ENCODE measurements at regions not wholly inside any gene's neighbourhood (a gene's known extent, or its start where the extent isn't known, plus 50 kb on each side); places are given as distances from the start of the nearest gene placed in this dataset.

DNA sequence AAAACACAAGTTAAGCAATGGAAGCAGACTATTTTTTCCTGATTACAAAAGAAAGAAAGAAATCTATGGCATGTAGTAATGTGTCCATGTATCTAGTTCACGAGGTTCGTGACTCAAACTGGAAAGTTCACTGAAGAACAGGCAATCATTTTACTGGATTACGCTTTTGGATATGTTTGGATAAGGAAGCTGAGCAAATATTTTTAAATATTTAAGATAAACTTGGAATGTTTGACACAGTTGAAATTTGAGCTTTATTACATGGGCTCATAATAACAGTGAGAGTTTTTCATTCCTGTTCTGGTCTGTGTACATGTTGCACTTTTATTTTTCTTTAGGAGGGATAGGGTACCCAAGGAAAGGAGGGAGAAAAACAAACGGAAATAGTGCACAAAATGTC is 244.2 kb upstream of the GK2 start:
- TF ChIP-seq, protein P1, sequence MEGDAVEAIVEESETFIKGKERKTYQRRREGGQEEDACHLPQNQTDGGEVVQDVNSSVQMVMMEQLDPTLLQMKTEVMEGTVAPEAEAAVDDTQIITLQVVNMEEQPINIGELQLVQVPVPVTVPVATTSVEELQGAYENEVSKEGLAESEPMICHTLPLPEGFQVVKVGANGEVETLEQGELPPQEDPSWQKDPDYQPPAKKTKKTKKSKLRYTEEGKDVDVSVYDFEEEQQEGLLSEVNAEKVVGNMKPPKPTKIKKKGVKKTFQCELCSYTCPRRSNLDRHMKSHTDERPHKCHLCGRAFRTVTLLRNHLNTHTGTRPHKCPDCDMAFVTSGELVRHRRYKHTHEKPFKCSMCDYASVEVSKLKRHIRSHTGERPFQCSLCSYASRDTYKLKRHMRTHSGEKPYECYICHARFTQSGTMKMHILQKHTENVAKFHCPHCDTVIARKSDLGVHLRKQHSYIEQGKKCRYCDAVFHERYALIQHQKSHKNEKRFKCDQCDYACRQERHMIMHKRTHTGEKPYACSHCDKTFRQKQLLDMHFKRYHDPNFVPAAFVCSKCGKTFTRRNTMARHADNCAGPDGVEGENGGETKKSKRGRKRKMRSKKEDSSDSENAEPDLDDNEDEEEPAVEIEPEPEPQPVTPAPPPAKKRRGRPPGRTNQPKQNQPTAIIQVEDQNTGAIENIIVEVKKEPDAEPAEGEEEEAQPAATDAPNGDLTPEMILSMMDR (conservative IDR thresholded peaks at IDR 0.05; ENCODE audit: low read depth, low read length): no peak
- TF ChIP-seq POLR2A (IDR thresholded peaks at IDR 0.05; ENCODE audit: low read depth, low read length) (no peak), MXI1 (IDR thresholded peaks at IDR 0.05; ENCODE audit: borderline replicate concordance, low read depth, low read length) (no peak), USF2 (IDR thresholded peaks at IDR 0.05; ENCODE audit: low read depth, low read length) (no peak), RFX5 (IDR thresholded peaks at IDR 0.05; ENCODE audit: low read depth, low read length) (no peak), RAD21 (IDR thresholded peaks at IDR 0.05; ENCODE audit: low read length) (no peak)

All from IMR-90 (cell line).